Body of pancreas (tissue), 4 donors: ENCODE measurements at regions not wholly inside any gene's neighbourhood (a gene's known extent, or its start where the extent isn't known, plus 50 kb on each side); places are given as distances from the start of the nearest gene placed in this dataset.
"Not testable (repeated sequence)": the region's sequence is repeated elsewhere in the genome, so short reads cannot be mapped to it uniquely, and the experiment has no call there.

Experiments used
- ATAC-seq: fragments of 150-250 bp; one replicate; pipeline ENCODE4 v1.9.1; 2016
- DNase-seq, 4 donors: peaks; one replicate each; pipeline ENCODE4 v3.0.0-alpha.2; 2019
- H3K27ac ChIP-seq, 4 donors: fragments of 200-600 bp; sonication (generic); 1 replicate in 3 of 4; 2 replicates in 1 of 4; pipeline versions ENCODE4 v1.5.1 to v1.6.1; 2016 to 2019; ENCODE audit warnings: mild to moderate bottlenecking in 1 of 4, mixed read lengths in 1 of 4, moderate library complexity in 1 of 4
- H3K27me3 ChIP-seq, 2 donors: fragments of 200-600 bp; sonication (generic); one replicate each; pipeline ENCODE4 v1.6.0; 2016; ENCODE audit warnings: mild to moderate bottlenecking in 1 of 2
- H3K36me3 ChIP-seq, 2 donors: fragments of 200-600 bp; sonication (generic); replicated peaks in 1 of 2; 2 replicates each; pipeline ENCODE4 v1.5.1; 2016; ENCODE audit warnings: low read depth in 2 of 2; ENCODE audit not compliant: insufficient read depth in 1 of 2
- H3K4me1 ChIP-seq: fragments of 200-600 bp; sonication (generic); one replicate; pipeline ENCODE4 v1.6.0; 2016
- H3K4me3 ChIP-seq, 2 donors: fragments of 200-600 bp; sonication (generic); 1 replicate in 1 of 2; 2 replicates in 1 of 2; pipeline ENCODE4 v1.5.1; 2016 to 2019
- H3K9me3 ChIP-seq, 3 donors: fragments of 200-600 bp; sonication (generic); 1 replicate in 2 of 3; 2 replicates in 1 of 3; pipeline ENCODE4 v1.5.1; 2016
- POLR2A ChIP-seq, 3 donors: fragments of 450-650 bp; IDR thresholded peaks; one replicate each; pipeline ENCODE4 v1.6.1; 2016; ENCODE audit warnings: antibody characterized with exemption in 3 of 3, mild to moderate bottlenecking in 2 of 3
- WGBS, 2 donors: methylation state at CpG; one replicate each; pipeline ENCODE4 v1.1.5; 2017; 5-methylcytosine and 5-hydroxymethylcytosine counted together
- intact Hi-C: fragments of 100-400 bp; cut with DNase I; formaldehyde crosslinking; loops from one replicate; pipeline ENCODE4 v1.15.1; 2023
- TF ChIP-seq, protein P1 (sequence below), 7 experiments: fragments of 450-650 bp in 4 of 7; fragments of 200-600 bp in 3 of 7; sonication (generic) in 3 of 7; IDR thresholded peaks; one replicate each; pipeline ENCODE4 v1.5.1; 2016 to 2019; ENCODE audit warnings: antibody characterized with exemption in 7 of 7

DNA sequence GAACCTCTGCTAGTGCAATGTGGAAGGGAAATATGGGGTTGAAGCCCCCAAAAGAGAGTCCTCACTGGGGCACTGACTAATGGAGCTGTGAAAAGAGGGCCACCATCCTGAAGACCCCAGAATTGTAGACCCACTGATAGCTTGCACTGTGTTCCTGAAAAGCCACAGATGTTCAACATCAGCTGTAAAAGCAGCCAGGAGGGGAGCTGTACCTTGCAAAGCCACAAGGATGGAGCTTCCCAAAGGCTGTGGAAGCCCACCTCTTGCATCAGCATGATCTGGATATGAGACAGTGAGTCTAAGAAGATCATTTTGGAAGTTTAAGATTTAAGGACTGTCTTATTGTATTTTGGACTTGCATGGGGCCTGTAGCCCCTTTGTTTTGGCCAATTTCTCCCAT, 125.8 kb upstream of the TGFBR2 start:
- H3K27ac ChIP-seq, result no peak overlapping the region

DNA sequence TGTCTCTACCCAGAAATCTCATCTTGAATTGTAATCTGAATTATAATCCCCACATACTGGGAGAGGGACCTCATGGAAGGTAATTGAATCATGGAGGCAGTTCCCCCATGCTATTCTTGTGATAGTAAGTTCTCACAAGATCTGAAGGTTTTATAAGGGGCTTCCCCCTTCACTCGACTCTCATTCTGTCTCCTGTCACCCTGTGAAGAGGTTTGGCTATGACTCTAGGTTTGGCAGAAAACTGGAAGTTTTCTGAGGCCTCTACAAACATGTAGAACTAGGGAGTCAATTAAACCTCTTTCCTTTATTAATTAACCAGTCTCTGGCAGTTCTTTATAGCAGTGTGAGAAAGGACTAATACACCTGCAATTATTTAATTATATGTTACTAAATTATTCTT, 125.2 kb upstream of the TGFBR2 start:
- H3K36me3 ChIP-seq, result no peaks in the 10 kb centered on the region
- no peaks in the 10 kb centered on the region for H3K27me3 ChIP-seq
- 58 to 82% methylated on average over 1 of the region's 1 CpG for WGBS, 2 donors
- ATAC-seq (no peak), DNase-seq (no peak)
- TF ChIP-seq, protein P1, sequence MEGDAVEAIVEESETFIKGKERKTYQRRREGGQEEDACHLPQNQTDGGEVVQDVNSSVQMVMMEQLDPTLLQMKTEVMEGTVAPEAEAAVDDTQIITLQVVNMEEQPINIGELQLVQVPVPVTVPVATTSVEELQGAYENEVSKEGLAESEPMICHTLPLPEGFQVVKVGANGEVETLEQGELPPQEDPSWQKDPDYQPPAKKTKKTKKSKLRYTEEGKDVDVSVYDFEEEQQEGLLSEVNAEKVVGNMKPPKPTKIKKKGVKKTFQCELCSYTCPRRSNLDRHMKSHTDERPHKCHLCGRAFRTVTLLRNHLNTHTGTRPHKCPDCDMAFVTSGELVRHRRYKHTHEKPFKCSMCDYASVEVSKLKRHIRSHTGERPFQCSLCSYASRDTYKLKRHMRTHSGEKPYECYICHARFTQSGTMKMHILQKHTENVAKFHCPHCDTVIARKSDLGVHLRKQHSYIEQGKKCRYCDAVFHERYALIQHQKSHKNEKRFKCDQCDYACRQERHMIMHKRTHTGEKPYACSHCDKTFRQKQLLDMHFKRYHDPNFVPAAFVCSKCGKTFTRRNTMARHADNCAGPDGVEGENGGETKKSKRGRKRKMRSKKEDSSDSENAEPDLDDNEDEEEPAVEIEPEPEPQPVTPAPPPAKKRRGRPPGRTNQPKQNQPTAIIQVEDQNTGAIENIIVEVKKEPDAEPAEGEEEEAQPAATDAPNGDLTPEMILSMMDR (IDR thresholded peaks at IDR 0.05), result no peak
- no peak for TF ChIP-seq POLR2A (IDR thresholded peaks at IDR 0.05)
- intact Hi-C loops, result no loop called here
- H3K27ac ChIP-seq, result no peak overlapping the region
- H3K4me3 ChIP-seq, result no peak overlapping the region
- no peaks in the 10 kb centered on the region for H3K9me3 ChIP-seq
- peaks cover 11% of the 10 kb centered on the region for H3K4me1 ChIP-seq

More for the DNA sequence above, 125.8 kb upstream of the TGFBR2 start:
- Histone ChIP-seq H3K4me1 (peaks cover 11% of the 10 kb centered on the region), H3K9me3 (no peaks in the 10 kb centered on the region), H3K27me3 (no peaks in the 10 kb centered on the region), H3K4me3 (no peak overlapping the region), H3K36me3 (no peaks in the 10 kb centered on the region)
- no peak for TF ChIP-seq POLR2A (IDR thresholded peaks at IDR 0.05)
- TF ChIP-seq, protein P1 (IDR thresholded peaks at IDR 0.05), result no peak
- no peak for DNase-seq
- intact Hi-C loops, result no loop called here
- ATAC-seq, result no peak

DNA sequence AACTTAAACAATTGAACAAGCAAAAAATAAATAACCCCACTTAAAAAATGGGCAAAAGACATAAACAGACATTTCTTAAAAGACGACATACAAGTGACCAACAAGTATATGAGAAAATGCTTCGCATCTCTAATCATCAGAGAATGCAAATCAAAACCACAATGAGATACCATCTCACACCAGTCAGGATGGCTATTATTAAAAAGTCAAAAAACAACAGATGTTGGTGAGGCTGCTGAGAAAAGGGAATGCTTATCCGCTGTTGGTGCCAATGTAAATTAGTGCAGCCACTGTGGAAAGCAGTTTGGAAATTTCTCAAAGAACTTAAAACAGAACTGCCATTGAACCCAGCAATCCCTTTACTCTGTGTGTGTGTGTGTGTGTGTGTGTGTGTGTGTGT, 122.2 kb upstream of the TGFBR2 start:
- H3K4me1 ChIP-seq, result peaks cover 11% of the 10 kb centered on the region
- DNase-seq, H3K27ac ChIP-seq, H3K27me3 ChIP-seq, H3K4me3 ChIP-seq, intact Hi-C loops, H3K9me3 ChIP-seq, H3K36me3 ChIP-seq, ATAC-seq: not testable (repeated sequence)
- WGBS, 2 donors, result 91 to 97% methylated on average over 3 of the region's 3 CpGs

DNA sequence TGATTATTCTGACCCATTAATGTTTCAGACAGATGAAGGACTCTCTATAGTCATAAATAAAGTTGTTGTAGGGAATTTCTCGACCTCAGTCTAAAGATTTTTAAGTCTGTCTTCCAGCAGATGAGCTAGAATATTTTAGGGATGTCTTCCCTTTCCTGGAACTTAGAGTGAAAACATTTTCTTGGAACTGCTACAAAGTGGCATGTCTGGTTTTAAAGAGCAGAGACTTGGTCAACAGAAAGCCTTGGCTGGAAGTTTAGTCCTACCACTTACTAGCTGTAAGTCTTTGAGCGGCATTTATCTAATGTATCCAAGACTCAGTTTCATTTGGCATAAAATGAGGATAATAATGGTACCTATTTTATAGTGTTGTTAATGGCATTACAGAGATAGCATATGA, 120.0 kb upstream of the TGFBR2 start:
- no peak for ATAC-seq

DNA sequence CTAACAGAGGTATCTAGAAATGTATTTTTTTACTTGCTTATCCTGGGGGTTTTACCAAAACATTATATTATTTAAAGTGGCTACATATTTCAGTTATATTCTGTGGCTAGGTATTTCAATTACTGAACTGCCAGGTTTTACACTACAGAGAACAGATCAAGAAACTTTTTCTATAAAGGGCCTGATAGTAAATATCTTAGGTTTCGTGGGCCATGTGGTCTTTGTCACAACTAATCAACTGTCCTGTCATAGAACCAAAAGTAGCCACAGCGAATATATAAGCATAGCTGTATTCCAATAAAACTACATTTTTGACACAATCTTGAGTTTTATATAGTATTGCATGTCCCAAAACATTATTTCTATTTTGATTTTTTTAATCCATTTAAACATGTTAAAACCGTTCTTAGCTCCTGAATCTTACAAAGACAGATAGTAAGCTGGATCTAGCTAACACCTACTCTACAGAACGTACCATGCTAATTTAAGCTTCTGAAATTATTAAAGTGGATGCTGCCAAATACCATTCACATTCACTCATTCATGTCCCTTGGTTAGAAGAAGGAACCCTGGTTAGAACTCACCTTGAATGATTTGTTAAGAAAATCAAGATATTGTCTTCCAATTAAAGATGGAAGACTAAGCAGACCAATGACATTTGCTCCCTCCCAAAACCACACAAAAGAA, 118.2 kb upstream of the TGFBR2 start:
- DNase-seq (no peak), ATAC-seq (no peak)
- Histone ChIP-seq H3K4me1 (no peaks in the 10 kb centered on the region), H3K27ac (no peak overlapping the region), H3K9me3 (no peaks in the 10 kb centered on the region), H3K4me3 (no peak overlapping the region), H3K36me3 (no peaks in the 10 kb centered on the region), H3K27me3 (no peaks in the 10 kb centered on the region)
- TF ChIP-seq, protein P1 (IDR thresholded peaks at IDR 0.05), result no peak
- no peak for TF ChIP-seq POLR2A (IDR thresholded peaks at IDR 0.05)
- 84% methylated on average over 4 of the region's 4 CpGs for WGBS, 2 donors
- intact Hi-C loops, result no loop called here

More for the DNA sequence above, 120.0 kb upstream of the TGFBR2 start:
- Histone ChIP-seq H3K4me1 (no peaks in the 10 kb centered on the region), H3K36me3 (no peaks in the 10 kb centered on the region), H3K4me3 (no peak overlapping the region), H3K27me3 (no peaks in the 10 kb centered on the region), H3K27ac (no peak overlapping the region), H3K9me3 (no peaks in the 10 kb centered on the region)
- no peak for TF ChIP-seq POLR2A (IDR thresholded peaks at IDR 0.05)
- TF ChIP-seq, protein P1 (IDR thresholded peaks at IDR 0.05), result no peak
- intact Hi-C loops, result no loop called here
- DNase-seq, result no peak
- 77 to 82% methylated on average over 2 of the region's 2 CpGs for WGBS, 2 donors
